Keratinocyte (primary cell): ENCODE measurements at regions not wholly inside any gene's neighbourhood (a gene's known extent, or its start where the extent isn't known, plus 50 kb on each side); places are given as distances from the start of the nearest gene placed in this dataset.

Experiments used
- DNase-seq: peaks from one replicate; pipeline ENCODE4 v3.0.0-alpha.2; 2011; ENCODE audit warnings: low read depth, missing footprints, low spot score
- FAIRE-seq: peaks from 2 replicates; lab custom pipeline; 2011; peaks lifted over from hg19 to GRCh38; lab: Jason Lieb, UNC
- H2AFZ ChIP-seq: 2 replicates; pipeline ENCODE4 v1.6.0; 2012; ENCODE audit warnings: low read length, control low read depth, inconsistent platforms; ENCODE audit not compliant: control insufficient read depth
- H3K27ac ChIP-seq: 2 replicates; pipeline ENCODE4 v1.5.1; 2011; ENCODE audit warnings: low read length; ENCODE audit not compliant: control insufficient read depth, insufficient read depth
- H3K27me3 ChIP-seq: 3 replicates; pipeline ENCODE4 v1.6.0; 2011; ENCODE audit warnings: low read length; ENCODE audit not compliant: control insufficient read depth, insufficient read depth; ENCODE audit errors: extremely low read depth
- H3K36me3 ChIP-seq, 2 experiments: 2 replicates in 1 of 2; 3 replicates in 1 of 2; pipeline ENCODE4 v1.5.1; 2011; ENCODE audit warnings: low read length in 2 of 2, mild to moderate bottlenecking in 1 of 2; ENCODE audit not compliant: control insufficient read depth in 2 of 2, insufficient read depth in 2 of 2; ENCODE audit errors: extremely low read depth in 1 of 2
- H3K4me1 ChIP-seq: 3 replicates; pipeline ENCODE4 v1.5.1; 2011; ENCODE audit warnings: low read length; ENCODE audit not compliant: control insufficient read depth, insufficient read depth; ENCODE audit errors: extremely low read depth
- H3K4me2 ChIP-seq: 3 replicates; pipeline ENCODE4 v1.6.0; 2011; ENCODE audit warnings: low read depth, low read length; ENCODE audit not compliant: control insufficient read depth, insufficient read depth; ENCODE audit errors: extremely low read depth
- H3K4me3 ChIP-seq, 3 experiments: fragments of 200-600 bp in 1 of 3; sonication (generic) in 1 of 3; 2 replicates in 2 of 3; 3 replicates in 1 of 3; pipeline ENCODE4 v1.5.1; 2011 to 2016; ENCODE audit warnings: low read length in 3 of 3, mild to moderate bottlenecking in 3 of 3, control low read depth in 2 of 3, inconsistent platforms in 1 of 3, low read depth in 1 of 3, mixed read lengths in 1 of 3, mixed run types in 1 of 3, moderate library complexity in 1 of 3; ENCODE audit not compliant: control insufficient read depth in 2 of 3, insufficient read depth in 2 of 3; ENCODE audit errors: extremely low read depth in 1 of 3
- H3K79me2 ChIP-seq: 2 replicates; pipeline ENCODE4 v1.6.0; 2012; ENCODE audit warnings: low read length; ENCODE audit not compliant: control insufficient read depth, insufficient read depth
- H3K9ac ChIP-seq: 3 replicates; pipeline ENCODE4 v1.6.0; 2011; ENCODE audit warnings: low read length; ENCODE audit not compliant: control insufficient read depth, insufficient read depth; ENCODE audit errors: extremely low read depth
- H3K9me1 ChIP-seq: 3 replicates; pipeline ENCODE4 v1.6.0; 2011; ENCODE audit warnings: low read length; ENCODE audit not compliant: control insufficient read depth, insufficient read depth; ENCODE audit errors: extremely low read depth
- H3K9me3 ChIP-seq: 2 replicates; pipeline ENCODE4 v1.5.1; 2012; ENCODE audit warnings: low read depth, low read length; ENCODE audit not compliant: control insufficient read depth
- H4K20me1 ChIP-seq: 3 replicates; pipeline ENCODE4 v1.6.0; 2011; ENCODE audit warnings: low read length; ENCODE audit not compliant: control insufficient read depth, insufficient read depth; ENCODE audit errors: extremely low read depth
- CTCF ChIP-seq, 3 experiments: IDR thresholded peaks in 1 of 3; conservative IDR thresholded peaks in 1 of 3; optimal IDR thresholded peaks in 1 of 3; 2 replicates in 2 of 3; 3 replicates in 1 of 3; pipeline versions ENCODE3 to v1.5.1; 2011; ENCODE audit warnings: low read length in 3 of 3, mild to moderate bottlenecking in 3 of 3, moderate library complexity in 2 of 3, control low read depth in 1 of 3, inconsistent platforms in 1 of 3; ENCODE audit not compliant: insufficient read depth in 2 of 3; ENCODE audit errors: extremely low read depth in 1 of 3
- EZH2 ChIP-seq: IDR thresholded peaks from one replicate; pipeline ENCODE4 v1.6.1; 2012; ENCODE audit warnings: inconsistent platforms, mild to moderate bottlenecking, low read length, moderate library complexity
- dilution Hi-C: fragments of 300-500 bp; cut with MboI; formaldehyde crosslinking; loops from one replicate; pipeline ENCODE4 v1.7.0; 2020; ENCODE audit warnings: low sequenced_read_pairs; ENCODE audit not compliant: extremely low pct_ligation_motif_present

- no peaks in the 10 kb centered on the region for H4K20me1 ChIP-seq
- H3K9me3 ChIP-seq = no peaks in the 10 kb centered on the region
- H3K36me3 ChIP-seq = no peaks in the 10 kb centered on the region
- no peaks in the 10 kb centered on the region for H3K9me1 ChIP-seq
- TF ChIP-seq EZH2 (no peak), CTCF (optimal IDR thresholded peaks at IDR 0.05 in 1 of 3, IDR thresholded peaks at IDR 0.05 in 1 of 3, conservative IDR thresholded peaks at IDR 0.05 in 1 of 3; ENCODE audit: extremely low read depth in 1 of 3, insufficient read depth in 2 of 3, low read length in 3 of 3) (no peak)
- no peak overlapping the region for H2AFZ ChIP-seq
- no peak for DNase-seq
- no peak overlapping the region for H3K4me3 ChIP-seq
- no peak for FAIRE-seq
- H3K9ac ChIP-seq = no peak overlapping the region
- dilution Hi-C loops = no loop called here
- no peaks in the 10 kb centered on the region for H3K4me1 ChIP-seq
- H3K27ac ChIP-seq = no peak overlapping the region
- no peaks in the 10 kb centered on the region for H3K27me3 ChIP-seq
- H3K79me2 ChIP-seq = no peaks in the 10 kb centered on the region
- H3K4me2 ChIP-seq = no peak overlapping the region
Measured at GRCh38 chr7:94843553-94843952, 63.8 kb upstream of the PPP1R9A start.

GRCh38 chr7:94848531-94848930 is 58.9 kb upstream of the PPP1R9A start:
- FAIRE-seq = no peak
- Histone ChIP-seq H2AFZ (no peak overlapping the region), H3K79me2 (no peaks in the 10 kb centered on the region), H3K9me3 (no peaks in the 10 kb centered on the region), H3K27me3 (no peaks in the 10 kb centered on the region), H3K36me3 (no peaks in the 10 kb centered on the region), H3K9ac (no peak overlapping the region), H3K27ac (no peak overlapping the region), H4K20me1 (no peaks in the 10 kb centered on the region), H3K9me1 (no peaks in the 10 kb centered on the region), H3K4me1 (no peaks in the 10 kb centered on the region), H3K4me2 (no peak overlapping the region), H3K4me3 (no peak overlapping the region)
- dilution Hi-C loops = no loop called here
- DNase-seq = no peak
- TF ChIP-seq EZH2 (no peak), CTCF (optimal IDR thresholded peaks at IDR 0.05 in 1 of 3, IDR thresholded peaks at IDR 0.05 in 1 of 3, conservative IDR thresholded peaks at IDR 0.05 in 1 of 3; ENCODE audit: extremely low read depth in 1 of 3, insufficient read depth in 2 of 3, low read length in 3 of 3) (no peak)
